ENCODE measurements at regions not wholly inside any gene's neighbourhood (a gene's known extent, or its start where the extent isn't known, plus 50 kb on each side); places are given as distances from the start of the nearest gene placed in this dataset.
"Not testable (repeated sequence)": the region's sequence is repeated elsewhere in the genome, so short reads cannot be mapped to it uniquely, and the experiment has no call there.

- DNase-seq (ENCODE audit: low spot score) = no peak
Measured at GRCh38 chr6:155670655-155671054, 215.0 kb upstream of the NOX3 start.

GRCh38 chr6:155660251-155660977, 204.8 kb upstream of the NOX3 start:
- DNase-seq (ENCODE audit: low spot score) = no peak

- DNase-seq (ENCODE audit: low spot score) = no peak
Measured at GRCh38 chr6:155656024-155656423, 200.4 kb upstream of the NOX3 start.

- DNase-seq (ENCODE audit: low spot score) = no peak
Measured at GRCh38 chr6:155654474-155654873, 198.8 kb upstream of the NOX3 start.

- DNase-seq (ENCODE audit: low spot score) = no peak
Measured at GRCh38 chr6:155648301-155648700, 192.7 kb upstream of the NOX3 start.

GRCh38 chr6:155647354-155647753, 191.7 kb upstream of the NOX3 start:
- no peak for DNase-seq (ENCODE audit: low spot score)

GRCh38 chr6:155646443-155646842, 190.8 kb upstream of the NOX3 start:
- DNase-seq (ENCODE audit: low spot score) = no peak

- no peak for DNase-seq (ENCODE audit: low spot score)
Measured at GRCh38 chr6:155645325-155645724, 189.7 kb upstream of the NOX3 start.

GRCh38 chr6:155641603-155642002, 186.0 kb upstream of the NOX3 start:
- DNase-seq (ENCODE audit: low spot score) = no peak

- DNase-seq (ENCODE audit: low spot score) = no peak
Measured at GRCh38 chr6:155638200-155638599, 182.6 kb upstream of the NOX3 start.

GRCh38 chr6:155635416-155635815, 179.8 kb upstream of the NOX3 start:
- no peak for DNase-seq (ENCODE audit: low spot score)

- DNase-seq (ENCODE audit: low spot score) = no peak
Measured at GRCh38 chr6:155630085-155630484, 174.4 kb upstream of the NOX3 start.

- no peak for DNase-seq (ENCODE audit: low spot score)
Measured at GRCh38 chr6:155629652-155630051, 174.0 kb upstream of the NOX3 start.

GRCh38 chr6:155628306-155628705, 172.7 kb upstream of the NOX3 start:
- DNase-seq (ENCODE audit: low spot score) = no peak

GRCh38 chr6:155627722-155628212, 172.1 kb upstream of the NOX3 start:
- DNase-seq (ENCODE audit: low spot score) = not testable (repeated sequence)

GRCh38 chr6:155623450-155624178, 168.0 kb upstream of the NOX3 start:
- DNase-seq (ENCODE audit: low spot score) = no peak

- no peak for DNase-seq (ENCODE audit: low spot score)
Measured at GRCh38 chr6:155614606-155615005, 159.0 kb upstream of the NOX3 start.

- no peak for DNase-seq (ENCODE audit: low spot score)
Measured at GRCh38 chr6:155611742-155612141, 156.1 kb upstream of the NOX3 start.

- DNase-seq (ENCODE audit: low spot score) = no peak
Measured at GRCh38 chr6:155604991-155605390, 149.4 kb upstream of the NOX3 start.

GRCh38 chr6:155599561-155599960, 143.9 kb upstream of the NOX3 start:
- no peak for DNase-seq (ENCODE audit: low spot score)

- DNase-seq (ENCODE audit: low spot score) = no peak
Measured at GRCh38 chr6:155599160-155599559, 143.5 kb upstream of the NOX3 start.

- no peak for DNase-seq (ENCODE audit: low spot score)
Measured at GRCh38 chr6:155595284-155595683, 139.6 kb upstream of the NOX3 start.

GRCh38 chr6:155591741-155592140, 136.1 kb upstream of the NOX3 start:
- DNase-seq (ENCODE audit: low spot score) = no peak

GRCh38 chr6:155589190-155589589, 133.6 kb upstream of the NOX3 start:
- DNase-seq (ENCODE audit: low spot score) = no peak

Measured in NAMALWA (cell line).